Activated T-cell treated with anti-CD3 and anti-CD28 coated beads for 1 hour (primary cell): ENCODE measurements at regions not wholly inside any gene's neighbourhood (a gene's known extent, or its start where the extent isn't known, plus 50 kb on each side); places are given as distances from the start of the nearest gene placed in this dataset.
A peak's percentile ranks its signal among the peaks of the same experiment; 100 is the strongest.
"Not testable (repeated sequence)": the region's sequence is repeated elsewhere in the genome, so short reads cannot be mapped to it uniquely, and the experiment has no call there.

ENCODE experiments used
- DNase-seq: peaks from one replicate; pipeline ENCODE4 v3.0.0-alpha.2; 2020; ENCODE audit warnings: low read depth

DNA sequence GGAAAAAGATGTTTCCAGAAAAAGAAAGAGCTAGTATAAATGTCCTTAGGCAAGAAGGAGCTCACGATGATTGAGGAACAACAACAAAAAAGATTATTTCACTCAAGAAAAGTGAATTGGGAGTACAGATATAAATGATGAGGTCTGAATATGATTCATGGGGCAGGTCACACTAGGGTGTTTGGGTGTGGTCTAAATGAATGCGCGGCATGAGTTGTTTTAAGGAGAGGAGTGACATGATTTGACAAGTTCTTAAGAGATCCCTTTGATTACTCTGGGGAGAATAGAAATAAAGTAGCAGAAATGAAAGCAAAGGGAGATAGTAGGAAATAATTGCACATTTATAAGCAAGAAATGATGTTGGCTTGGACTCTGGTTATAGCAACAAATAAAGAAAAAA is 59.3 kb downstream of the NUTM2D start:
- DNase-seq, result not testable (repeated sequence)

DNA sequence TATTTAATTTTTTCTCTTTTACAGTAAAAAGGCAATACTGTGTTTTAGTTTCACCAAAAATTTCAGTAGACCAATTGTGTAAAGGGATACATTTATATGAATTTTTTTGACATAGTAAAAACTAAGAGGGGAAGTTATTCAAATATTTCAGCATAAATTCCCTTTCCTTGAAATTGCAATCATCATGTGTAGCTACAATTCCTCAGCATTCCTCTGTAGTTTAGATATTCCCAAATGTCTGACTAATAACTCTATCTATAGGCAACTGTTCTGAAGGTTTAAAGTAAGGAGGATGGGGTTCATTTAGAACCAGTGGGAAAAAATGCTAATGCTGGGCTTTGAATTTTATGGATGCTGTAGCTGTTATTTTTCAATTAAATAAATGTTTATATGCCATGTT is 65.1 kb downstream of the NUTM2D start:
- not testable (repeated sequence) for DNase-seq

DNA sequence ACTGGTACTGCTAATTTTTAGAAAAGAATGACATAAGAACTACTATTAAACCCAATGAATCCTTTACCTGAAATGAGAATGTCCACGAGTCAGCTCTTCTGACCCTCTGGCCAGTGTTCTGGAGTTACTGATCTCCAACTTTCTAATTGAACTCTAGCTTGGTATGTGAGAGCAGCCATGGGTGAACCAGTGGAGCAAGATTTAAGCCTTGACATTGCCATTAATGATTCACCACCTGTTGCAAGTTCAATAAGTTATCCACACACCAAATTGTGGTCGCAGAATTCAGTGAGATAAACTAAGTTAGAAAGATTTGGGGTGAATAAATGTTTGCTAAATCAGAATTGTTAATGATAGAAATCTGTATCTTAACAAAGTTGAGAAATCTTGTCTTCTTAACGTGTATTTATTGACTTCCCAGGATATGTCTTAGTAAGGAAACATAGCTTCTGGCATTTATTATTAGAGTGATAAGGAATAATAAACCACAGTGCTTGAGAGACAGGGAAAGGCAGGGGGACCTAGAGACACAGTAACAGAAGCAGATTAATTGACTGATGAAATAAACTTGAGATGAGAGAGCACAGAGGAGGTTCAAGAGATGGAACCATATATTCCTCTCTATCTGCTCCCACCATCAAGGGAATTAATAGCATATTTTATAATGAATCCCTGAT is 67.3 kb downstream of the NUTM2D start:
- not testable (repeated sequence) for DNase-seq

DNA sequence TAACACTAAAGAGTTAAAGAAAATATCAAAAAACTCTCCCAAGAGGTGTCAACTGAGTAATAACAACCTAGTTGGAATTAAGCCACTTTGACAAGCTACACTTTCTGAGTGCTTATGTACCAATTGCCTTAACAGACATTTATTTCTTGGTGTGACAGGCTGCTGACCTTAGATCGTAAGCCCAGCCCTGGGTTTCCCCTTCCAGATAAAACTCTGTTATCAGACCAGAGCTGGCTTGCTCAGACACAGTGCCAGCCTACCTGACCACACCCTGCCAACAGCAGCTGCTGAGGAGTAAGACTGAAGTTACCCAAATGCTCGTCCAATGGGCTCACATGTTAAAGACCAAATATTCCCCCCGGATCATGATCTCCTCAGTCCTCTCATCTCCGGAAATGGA is 70.9 kb upstream of the MINPP1 start:
- DNase-seq, result not testable (repeated sequence)

DNA sequence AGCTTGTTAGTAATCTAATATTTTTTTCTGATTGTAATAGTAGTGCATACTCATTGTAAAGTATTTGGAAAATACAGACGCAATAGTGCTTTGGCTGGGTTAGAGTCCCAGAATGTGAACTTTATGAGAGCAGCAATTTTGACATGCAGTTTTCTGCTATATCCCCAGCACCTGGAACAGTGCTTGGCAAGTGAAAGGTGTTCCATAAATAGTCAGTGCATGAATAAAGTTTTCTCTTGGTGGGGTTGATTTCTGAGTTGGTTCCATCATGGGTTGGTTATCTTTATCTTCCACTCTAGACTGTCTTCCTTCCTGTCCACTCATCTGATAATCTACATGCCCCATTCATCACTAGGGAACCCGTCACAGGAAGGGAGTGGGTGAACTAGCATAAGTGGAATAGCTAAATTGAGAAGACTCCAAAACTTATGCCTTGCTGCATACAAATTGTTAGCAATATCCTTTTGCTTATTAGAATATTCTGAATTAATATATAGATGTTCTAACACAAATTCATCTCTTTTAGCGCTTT is 69.3 kb upstream of the MINPP1 start:
- not testable (repeated sequence) for DNase-seq

DNA sequence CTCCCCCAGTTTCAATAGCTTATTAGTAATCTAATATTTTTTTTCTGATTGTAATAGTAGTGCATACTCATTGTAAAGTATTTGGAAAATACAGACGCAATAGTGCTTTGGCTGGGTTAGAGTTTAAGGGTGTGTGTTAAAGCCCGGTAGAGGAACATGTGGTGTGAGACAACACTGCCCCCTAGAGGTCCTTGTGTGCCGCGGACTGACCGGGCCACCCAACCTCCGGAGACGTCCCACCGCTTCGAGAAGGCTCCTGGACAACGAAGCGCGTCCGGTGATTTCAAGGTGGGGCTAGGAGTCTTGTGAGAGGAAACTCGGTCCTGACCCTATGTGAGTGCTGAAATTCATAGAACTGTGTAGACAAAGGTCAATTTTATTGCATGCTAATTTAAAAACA is 68.6 kb upstream of the MINPP1 start:
- peak; percentile 1 for DNase-seq

DNA sequence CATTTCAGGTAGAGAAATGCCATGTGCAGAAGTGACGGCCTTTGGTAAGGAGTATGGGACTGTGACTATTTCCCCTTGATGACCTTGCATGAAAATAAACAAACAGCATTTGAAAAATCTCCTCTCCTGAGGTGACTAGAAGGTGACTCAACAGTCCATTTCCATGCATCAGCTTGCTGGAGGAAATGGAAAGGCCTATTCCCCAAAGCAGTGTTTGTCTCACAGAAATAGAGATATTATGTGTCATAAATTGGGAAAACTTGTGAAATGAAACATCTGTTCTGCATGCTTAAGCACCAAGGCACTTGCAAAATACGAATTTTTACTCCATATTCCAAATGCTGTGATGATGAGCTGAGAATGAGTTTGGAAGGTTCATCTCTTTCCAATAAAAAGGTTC is 67.2 kb upstream of the MINPP1 start:
- DNase-seq, result not testable (repeated sequence)
